OCI-LY7 (cell line): ENCODE measurements at regions not wholly inside any gene's neighbourhood (a gene's known extent, or its start where the extent isn't known, plus 50 kb on each side); places are given as distances from the start of the nearest gene placed in this dataset.

ENCODE experiments used
- BruUV-seq: library from RNA; stranded (reverse); fragments of 400-500 nt; replicated peaks from 2 replicates; lab custom pipeline; 2021; lab: Mats Ljungman, UMichigan
- CTCF ChIA-PET: fragments of 300-600 bp; sonication (Branson Sonifier 250); formaldehyde crosslinking; loops from one replicate; lab custom pipeline; 2022; ENCODE audit warnings: antibody characterized with exemption; ENCODE audit not compliant: unreplicated experiment; lab: Charles Lee
- POLR2A ChIA-PET: fragments of 300-600 bp; sonication (Branson Sonifier 250); formaldehyde crosslinking; loops from one replicate; lab custom pipeline; 2022; ENCODE audit warnings: antibody characterized with exemption; lab: Charles Lee
- DNase-seq: peaks from one replicate; pipeline ENCODE4 v3.0.0-alpha.2; 2015; ENCODE audit warnings: low spot score
- H2AFZ ChIP-seq: fragments of 200-600 bp; sonication (generic), shearing (Covaris generic); 2 replicates; pipeline ENCODE4 v1.6.1; 2014; ENCODE audit warnings: mild to moderate bottlenecking, antibody characterized with exemption, low read length, moderate library complexity
- H3K27ac ChIP-seq: fragments of 200-600 bp; sonication (generic); 2 replicates; pipeline ENCODE4 v1.5.1; 2014; ENCODE audit warnings: mixed run types, low read depth, mild to moderate bottlenecking, moderate library complexity, low read length, inconsistent platforms; ENCODE audit not compliant: poor library complexity, severe bottlenecking
- H3K36me3 ChIP-seq: fragments of 200-600 bp; sonication (generic); 2 replicates; pipeline ENCODE4 v1.6.1; 2014; ENCODE audit warnings: mild to moderate bottlenecking, antibody characterized with exemption, low read length, moderate library complexity, mixed read lengths; ENCODE audit not compliant: insufficient read depth
- H3K4me1 ChIP-seq: fragments of 200-600 bp; sonication (generic); 2 replicates; pipeline ENCODE4 v1.5.1; 2014; ENCODE audit warnings: mild to moderate bottlenecking, low read length; ENCODE audit not compliant: insufficient read depth, poor library complexity, severe bottlenecking
- H3K4me2 ChIP-seq: fragments of 200-600 bp; sonication (generic); 2 replicates; pipeline ENCODE4 v1.6.1; 2014; ENCODE audit warnings: mild to moderate bottlenecking, low read length
- H3K4me3 ChIP-seq: fragments of 200-600 bp; sonication (generic); 2 replicates; pipeline ENCODE4 v1.5.1; 2014; ENCODE audit warnings: mild to moderate bottlenecking, low read depth, low read length; ENCODE audit not compliant: poor library complexity, severe bottlenecking
- H3K79me2 ChIP-seq: fragments of 200-600 bp; sonication (generic); 2 replicates; pipeline ENCODE4 v1.6.1; 2016; ENCODE audit warnings: low read depth, mild to moderate bottlenecking, low read length, moderate library complexity, mixed read lengths; ENCODE audit not compliant: insufficient read depth
- H3K9me2 ChIP-seq: fragments of 200-600 bp; sonication (generic); 2 replicates; pipeline ENCODE4 v1.6.1; 2016; ENCODE audit warnings: mild to moderate bottlenecking, low read length, mixed read lengths; ENCODE audit not compliant: insufficient read depth
- H3K9me3 ChIP-seq: fragments of 200-600 bp; sonication (generic); 2 replicates; pipeline ENCODE4 v1.6.1; 2014; ENCODE audit warnings: mild to moderate bottlenecking, mixed run types, low read length, mixed read lengths
- H4K20me1 ChIP-seq: fragments of 200-600 bp; sonication (generic); 2 replicates; pipeline ENCODE4 v1.6.1; 2014; ENCODE audit warnings: mild to moderate bottlenecking, antibody characterized with exemption, low read length, moderate library complexity, mixed read lengths; ENCODE audit not compliant: insufficient read depth
- CTCF ChIP-seq: fragments of 200-600 bp; sonication (generic); conservative IDR thresholded peaks from 2 replicates; pipeline ENCODE4 v1.5.1; 2014; ENCODE audit warnings: mild to moderate bottlenecking, antibody characterized with exemption, low read length, moderate library complexity, mixed read lengths
- EZH2phosphoT487 ChIP-seq: fragments of 200-600 bp; sonication (generic); IDR thresholded peaks from 2 replicates; pipeline ENCODE4 v1.6.1; 2018; ENCODE audit warnings: low read depth, borderline replicate concordance, mild to moderate bottlenecking, mixed run types, antibody characterized with exemption, low read length, moderate library complexity, mixed read lengths
- intact Hi-C: fragments of 100-400 bp; cut with micrococcal nuclease; formaldehyde crosslinking; loops from one replicate; pipeline ENCODE4 v1.10.0; 2022; ENCODE audit not compliant: unreplicated experiment

GRCh38 chr16:35365675-35366074 is 1906.3 kb downstream of the TP53TG3F start:
- H2AFZ ChIP-seq = no peak overlapping the region
- ChIA-PET CTCF (no interaction called here), POLR2A (no interaction called here)
- H3K9me2 ChIP-seq = no peaks in the 10 kb centered on the region
- no peaks in the 10 kb centered on the region for H3K36me3 ChIP-seq
- intact Hi-C loops = no loop called here
- BruUV-seq = no TSS peak
- no peak for DNase-seq
- H3K27ac ChIP-seq = no peak overlapping the region
- no peaks in the 10 kb centered on the region for H4K20me1 ChIP-seq
- no peaks in the 10 kb centered on the region for H3K4me1 ChIP-seq
- no peak overlapping the region for H3K4me3 ChIP-seq
- H3K9me3 ChIP-seq = no peaks in the 10 kb centered on the region
- TF ChIP-seq CTCF (no peak), EZH2phosphoT487 (no peak)
- H3K4me2 ChIP-seq = no peak overlapping the region
- no peaks in the 10 kb centered on the region for H3K79me2 ChIP-seq

- Histone ChIP-seq H3K36me3 (no peaks in the 10 kb centered on the region), H3K79me2 (no peaks in the 10 kb centered on the region), H3K4me1 (no peaks in the 10 kb centered on the region), H2AFZ (no peak overlapping the region), H4K20me1 (no peaks in the 10 kb centered on the region), H3K9me2 (no peaks in the 10 kb centered on the region), H3K4me2 (no peak overlapping the region), H3K4me3 (no peak overlapping the region), H3K27ac (no peak overlapping the region), H3K9me3 (0 out of 2 replicates have a peak, but pooled peaks cover 7% of the 10 kb centered on the region)
- TF ChIP-seq EZH2phosphoT487 (no peak), CTCF (no peak)
- CTCF ChIA-PET = no interaction called here
- no TSS peak for BruUV-seq
- POLR2A ChIA-PET = no interaction called here
- no peak for DNase-seq
- intact Hi-C loops = no loop called here
Observed at GRCh38 chr16:35370617-35371016, 1911.2 kb downstream of the TP53TG3F start.

DNA sequence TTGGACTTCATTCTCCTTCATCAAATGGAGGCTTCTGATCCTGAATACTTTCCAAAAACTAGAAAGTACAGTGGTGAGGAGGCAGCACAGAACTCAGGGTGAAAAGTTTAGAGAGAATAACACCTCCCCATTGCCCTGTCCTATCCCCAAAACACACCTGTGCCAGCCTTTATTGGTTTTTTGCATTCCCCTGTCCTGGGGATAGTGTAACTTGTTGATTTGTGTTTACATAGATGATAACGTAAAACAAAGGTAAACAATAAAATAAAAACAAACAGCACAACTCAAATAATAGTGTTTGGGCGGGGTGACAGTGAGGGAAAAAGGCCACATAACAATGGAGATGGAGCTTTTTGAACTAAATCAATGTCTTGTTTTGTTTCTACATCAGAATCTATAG is 1917.7 kb downstream of the TP53TG3F start:
- DNase-seq = no peak
- H3K4me3 ChIP-seq = no peak overlapping the region
- H4K20me1 ChIP-seq = no peaks in the 10 kb centered on the region
- no peaks in the 10 kb centered on the region for H3K79me2 ChIP-seq
- ChIA-PET POLR2A (no interaction called here), CTCF (no interaction called here)
- no peaks in the 10 kb centered on the region for H3K9me2 ChIP-seq
- no peak overlapping the region for H2AFZ ChIP-seq
- H3K9me3 ChIP-seq = 0 out of 2 replicates have a peak, but pooled peaks cover 7% of the 10 kb centered on the region
- no peaks in the 10 kb centered on the region for H3K36me3 ChIP-seq
- no TSS peak for BruUV-seq
- H3K4me2 ChIP-seq = no peak overlapping the region
- H3K27ac ChIP-seq = no peak overlapping the region
- intact Hi-C loops = no loop called here
- no peaks in the 10 kb centered on the region for H3K4me1 ChIP-seq
- TF ChIP-seq CTCF = no peak
